Parathyroid adenoma (tissue), 2 donors: ENCODE measurements at regions not wholly inside any gene's neighbourhood (a gene's known extent, or its start where the extent isn't known, plus 50 kb on each side); places are given as distances from the start of the nearest gene placed in this dataset.

Experiments
- H2AFZ ChIP-seq: fragments of 300-600 bp; sonication (generic); one replicate; pipeline ENCODE4 v1.7.0; 2017; ENCODE audit warnings: antibody characterized with exemption, mild to moderate bottlenecking
- H3K27ac ChIP-seq: fragments of 300-600 bp; sonication (generic); one replicate; pipeline ENCODE4 v1.7.0; 2017
- H3K27me3 ChIP-seq: fragments of 300-600 bp; sonication (generic); one replicate; pipeline ENCODE4 v1.7.0; 2017; ENCODE audit warnings: low read length; ENCODE audit not compliant: control insufficient read depth, insufficient read depth
- H3K36me3 ChIP-seq: fragments of 300-600 bp; sonication (generic); one replicate; pipeline ENCODE4 v1.7.0; 2017; ENCODE audit warnings: low read length; ENCODE audit not compliant: control insufficient read depth, insufficient read depth
- H3K4me1 ChIP-seq: fragments of 300-600 bp; sonication (generic); one replicate; pipeline ENCODE4 v1.7.0; 2017; ENCODE audit warnings: control low read depth
- H3K4me2 ChIP-seq: fragments of 300-600 bp; sonication (generic); one replicate; pipeline ENCODE4 v1.7.0; 2017; ENCODE audit warnings: low read length
- H3K4me3 ChIP-seq: fragments of 300-600 bp; sonication (generic); one replicate; pipeline ENCODE4 v1.7.0; 2017; ENCODE audit warnings: low read depth, low read length
- H3K79me2 ChIP-seq: fragments of 300-600 bp; sonication (generic); one replicate; pipeline ENCODE4 v1.7.0; 2017; ENCODE audit warnings: control low read depth
- H3K9ac ChIP-seq: fragments of 300-600 bp; sonication (generic); one replicate; pipeline ENCODE4 v1.7.0; 2017; ENCODE audit warnings: mild to moderate bottlenecking
- H3K9me3 ChIP-seq: fragments of 300-600 bp; sonication (generic); one replicate; pipeline ENCODE4 v1.7.0; 2017; ENCODE audit warnings: low read length; ENCODE audit not compliant: control insufficient read depth
- TF ChIP-seq, protein P1 (sequence below): fragments of 300-600 bp; sonication (generic); IDR thresholded peaks from one replicate; pipeline ENCODE4 v1.7.0; 2017; ENCODE audit warnings: antibody characterized with exemption, mild to moderate bottlenecking
- donor health status: primary hyperparathyroidism.

DNA sequence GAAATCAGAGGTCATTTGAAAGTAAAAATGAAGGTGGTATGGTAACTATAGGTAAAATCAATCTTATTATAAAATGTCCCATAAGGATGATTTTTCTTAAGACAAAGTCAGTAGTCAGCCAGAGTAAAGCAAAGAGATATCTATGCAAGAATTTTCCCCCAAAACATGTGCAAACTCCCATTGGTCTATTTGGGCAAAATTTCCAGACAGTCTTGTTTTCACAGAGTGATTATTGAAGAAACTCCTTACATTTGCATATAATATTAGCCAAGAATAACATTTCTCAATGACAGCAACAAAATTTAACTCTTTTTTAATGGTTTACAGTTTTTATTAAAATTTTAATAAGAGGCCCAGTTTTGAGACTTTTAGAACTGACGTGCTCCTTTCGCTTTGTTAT, 406.1 kb upstream of the GRAMD2B start:
- Histone ChIP-seq H3K36me3 (no peaks in the 10 kb centered on the region), H3K4me3 (no peak overlapping the region), H3K4me1 (no peaks in the 10 kb centered on the region), H3K79me2 (no peaks in the 10 kb centered on the region), H3K9ac (no peak overlapping the region), H3K9me3 (no peaks in the 10 kb centered on the region), H2AFZ (no peak overlapping the region), H3K4me2 (no peak overlapping the region), H3K27ac (no peak overlapping the region), H3K27me3 (no peaks in the 10 kb centered on the region)
- TF ChIP-seq, protein P1, sequence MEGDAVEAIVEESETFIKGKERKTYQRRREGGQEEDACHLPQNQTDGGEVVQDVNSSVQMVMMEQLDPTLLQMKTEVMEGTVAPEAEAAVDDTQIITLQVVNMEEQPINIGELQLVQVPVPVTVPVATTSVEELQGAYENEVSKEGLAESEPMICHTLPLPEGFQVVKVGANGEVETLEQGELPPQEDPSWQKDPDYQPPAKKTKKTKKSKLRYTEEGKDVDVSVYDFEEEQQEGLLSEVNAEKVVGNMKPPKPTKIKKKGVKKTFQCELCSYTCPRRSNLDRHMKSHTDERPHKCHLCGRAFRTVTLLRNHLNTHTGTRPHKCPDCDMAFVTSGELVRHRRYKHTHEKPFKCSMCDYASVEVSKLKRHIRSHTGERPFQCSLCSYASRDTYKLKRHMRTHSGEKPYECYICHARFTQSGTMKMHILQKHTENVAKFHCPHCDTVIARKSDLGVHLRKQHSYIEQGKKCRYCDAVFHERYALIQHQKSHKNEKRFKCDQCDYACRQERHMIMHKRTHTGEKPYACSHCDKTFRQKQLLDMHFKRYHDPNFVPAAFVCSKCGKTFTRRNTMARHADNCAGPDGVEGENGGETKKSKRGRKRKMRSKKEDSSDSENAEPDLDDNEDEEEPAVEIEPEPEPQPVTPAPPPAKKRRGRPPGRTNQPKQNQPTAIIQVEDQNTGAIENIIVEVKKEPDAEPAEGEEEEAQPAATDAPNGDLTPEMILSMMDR, result no peak

- no peaks in the 10 kb centered on the region for H3K27me3 ChIP-seq
- H3K4me2 ChIP-seq, result no peak overlapping the region
- no peaks in the 10 kb centered on the region for H3K36me3 ChIP-seq
- H3K27ac ChIP-seq, result no peak overlapping the region
- H3K4me3 ChIP-seq, result no peak overlapping the region
- no peak overlapping the region for H2AFZ ChIP-seq
- H3K4me1 ChIP-seq, result no peaks in the 10 kb centered on the region
- H3K9ac ChIP-seq, result no peak overlapping the region
- H3K79me2 ChIP-seq, result no peaks in the 10 kb centered on the region
- TF ChIP-seq, protein P1, result no peak
- H3K9me3 ChIP-seq, result no peaks in the 10 kb centered on the region
These were observed 402.4 kb upstream of the GRAMD2B start for GRCh38 chr5:126020770-126021169.

DNA sequence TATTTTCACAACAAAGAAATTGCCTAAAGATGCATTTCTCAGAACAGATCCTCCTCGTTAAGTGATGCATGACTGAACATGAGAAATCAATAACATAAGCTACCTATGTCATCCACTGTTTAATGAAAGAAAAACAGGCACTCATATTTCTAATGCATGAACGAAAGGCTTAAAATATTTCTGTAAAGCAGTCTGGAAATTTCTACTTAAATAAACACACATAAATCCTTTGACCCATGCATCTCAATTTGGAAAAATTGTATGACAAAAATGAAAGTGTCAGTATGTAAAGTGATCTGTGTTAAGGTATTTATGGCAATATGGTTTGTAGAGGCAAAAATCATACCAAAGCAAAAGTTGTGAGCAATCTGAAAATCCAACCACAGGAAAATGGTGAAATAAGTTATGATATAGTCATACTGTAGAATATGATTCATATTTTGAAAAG, 399.2 kb upstream of the GRAMD2B start:
- Histone ChIP-seq H3K79me2 (no peaks in the 10 kb centered on the region), H3K4me1 (no peaks in the 10 kb centered on the region), H3K36me3 (no peaks in the 10 kb centered on the region), H3K9me3 (no peaks in the 10 kb centered on the region), H3K4me2 (no peak overlapping the region), H2AFZ (no peak overlapping the region), H3K27me3 (no peaks in the 10 kb centered on the region), H3K27ac (no peak overlapping the region), H3K9ac (no peak overlapping the region), H3K4me3 (no peak overlapping the region)
- TF ChIP-seq, protein P1, result no peak

- H3K4me1 ChIP-seq, result no peaks in the 10 kb centered on the region
- no peak overlapping the region for H3K4me2 ChIP-seq
- H3K36me3 ChIP-seq, result no peaks in the 10 kb centered on the region
- no peak overlapping the region for H3K27ac ChIP-seq
- no peaks in the 10 kb centered on the region for H3K9me3 ChIP-seq
- H3K9ac ChIP-seq, result no peak overlapping the region
- no peaks in the 10 kb centered on the region for H3K27me3 ChIP-seq
- no peak overlapping the region for H2AFZ ChIP-seq
- TF ChIP-seq, protein P1, result no peak
- no peaks in the 10 kb centered on the region for H3K79me2 ChIP-seq
- H3K4me3 ChIP-seq, result no peak overlapping the region
These were observed 396.1 kb upstream of the GRAMD2B start for GRCh38 chr5:126027149-126027548.

DNA sequence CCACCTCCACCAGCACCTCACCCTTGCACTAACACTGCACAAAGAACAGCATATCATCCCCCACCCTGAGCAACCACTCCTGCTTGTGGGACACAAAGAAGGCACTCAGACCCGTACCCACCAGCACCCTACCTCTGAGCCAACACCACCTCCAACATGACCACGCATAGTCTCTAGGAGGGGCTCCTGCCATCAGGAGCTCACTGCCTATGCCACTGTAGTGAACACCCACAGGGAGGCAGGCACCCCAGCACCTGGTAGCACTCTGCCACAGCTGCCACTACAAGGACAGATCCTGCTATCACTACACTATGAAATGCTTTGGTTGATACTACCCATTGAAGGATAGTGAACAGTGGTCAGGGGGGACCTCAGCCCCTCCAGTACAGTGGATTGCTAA, 395.6 kb upstream of the GRAMD2B start:
- H2AFZ ChIP-seq, result no peak overlapping the region
- no peaks in the 10 kb centered on the region for H3K36me3 ChIP-seq
- H3K27ac ChIP-seq, result no peak overlapping the region
- no peak overlapping the region for H3K4me3 ChIP-seq
- TF ChIP-seq, protein P1, result no peak
- no peak overlapping the region for H3K9ac ChIP-seq
- H3K4me1 ChIP-seq, result no peaks in the 10 kb centered on the region
- no peaks in the 10 kb centered on the region for H3K79me2 ChIP-seq
- no peaks in the 10 kb centered on the region for H3K9me3 ChIP-seq
- H3K27me3 ChIP-seq, result no peaks in the 10 kb centered on the region
- H3K4me2 ChIP-seq, result no peak overlapping the region
